H9 (cell line): ENCODE measurements at regions not wholly inside any gene's neighbourhood (a gene's known extent, or its start where the extent isn't known, plus 50 kb on each side); places are given as distances from the start of the nearest gene placed in this dataset.

Source experiments
- DNase-seq: peaks from one replicate; pipeline ENCODE4 v3.0.0-alpha.2; 2017
- H2AFZ ChIP-seq: one replicate; pipeline ENCODE4 v1.6.1; 2013; ENCODE audit warnings: mild to moderate bottlenecking, low read length, control low read depth, moderate library complexity
- H2AK5ac ChIP-seq: 2 replicates; pipeline ENCODE4 v1.6.1; 2013; ENCODE audit warnings: low read length, control low read depth, mixed read lengths; ENCODE audit not compliant: insufficient read length
- H2BK120ac ChIP-seq: one replicate; pipeline ENCODE4 v1.6.1; 2013; ENCODE audit warnings: low read depth, mild to moderate bottlenecking, low read length, control low read depth, inconsistent platforms; ENCODE audit not compliant: poor library complexity, severe bottlenecking
- H2BK12ac ChIP-seq: 2 replicates; pipeline ENCODE4 v1.6.1; 2013; ENCODE audit warnings: low read length, control low read depth, mixed read lengths, low read depth; ENCODE audit not compliant: insufficient read length
- H2BK15ac ChIP-seq: 2 replicates; pipeline ENCODE4 v1.6.1; 2013; ENCODE audit warnings: low read depth, low read length, control low read depth
- H2BK20ac ChIP-seq: one replicate; pipeline ENCODE4 v1.6.1; 2013; ENCODE audit warnings: low read depth, mild to moderate bottlenecking, low read length, control low read depth, inconsistent platforms; ENCODE audit not compliant: poor library complexity, severe bottlenecking
- H2BK5ac ChIP-seq: 2 replicates; pipeline ENCODE4 v1.6.1; 2013; ENCODE audit warnings: low read length, control low read depth, mixed read lengths; ENCODE audit not compliant: insufficient read length
- H3K14ac ChIP-seq: 2 replicates; pipeline ENCODE4 v1.6.1; 2013; ENCODE audit warnings: low read length, control low read depth; ENCODE audit not compliant: insufficient read depth
- H3K18ac ChIP-seq: 2 replicates; pipeline ENCODE4 v1.6.1; 2013; ENCODE audit warnings: low read depth, mild to moderate bottlenecking, mixed read lengths, low read length, control low read depth; ENCODE audit not compliant: insufficient read length
- H3K23ac ChIP-seq: 2 replicates; pipeline ENCODE4 v1.6.1; 2013; ENCODE audit warnings: low read length, control low read depth, mixed read lengths, low read depth; ENCODE audit not compliant: insufficient read length
- H3K23me2 ChIP-seq: 2 replicates; pipeline ENCODE4 v1.6.1; 2013; ENCODE audit warnings: low read depth, mild to moderate bottlenecking, mixed read lengths, low read length, control low read depth; ENCODE audit not compliant: insufficient read length, poor library complexity, severe bottlenecking
- H3K27ac ChIP-seq: 2 replicates; pipeline ENCODE4 v1.5.1; 2013; ENCODE audit warnings: low read length, control low read depth, mixed read lengths, low read depth; ENCODE audit not compliant: insufficient read length
- H3K27me3 ChIP-seq: 2 replicates; pipeline ENCODE4 v1.6.1; 2013; ENCODE audit warnings: low read length, control low read depth, inconsistent platforms; ENCODE audit not compliant: insufficient read depth
- H3K4ac ChIP-seq: 2 replicates; pipeline ENCODE4 v1.6.1; 2013; ENCODE audit warnings: low read depth, mild to moderate bottlenecking, control low read depth, inconsistent platforms, low read length, moderate library complexity
- H3K4me1 ChIP-seq: 2 replicates; pipeline ENCODE4 v1.6.1; 2013; ENCODE audit warnings: low read length, control low read depth, inconsistent platforms; ENCODE audit not compliant: insufficient read depth
- H3K4me2 ChIP-seq: 2 replicates; pipeline ENCODE4 v1.6.1; 2013; ENCODE audit warnings: low read length, control low read depth, mixed read lengths; ENCODE audit not compliant: insufficient read length, insufficient read depth
- H3K56ac ChIP-seq: 2 replicates; pipeline ENCODE4 v1.6.1; 2013; ENCODE audit warnings: low read depth, mild to moderate bottlenecking, mixed read lengths, low read length, control low read depth; ENCODE audit not compliant: insufficient read length
- H3K79me1 ChIP-seq: 2 replicates; pipeline ENCODE4 v1.6.1; 2013; ENCODE audit warnings: low read depth, mild to moderate bottlenecking, moderate library complexity, low read length, control low read depth, inconsistent platforms; ENCODE audit not compliant: insufficient read depth, poor library complexity, severe bottlenecking
- H3K79me2 ChIP-seq: 2 replicates; pipeline ENCODE4 v1.6.1; 2013; ENCODE audit warnings: low read length, control low read depth, inconsistent platforms; ENCODE audit not compliant: insufficient read depth
- H3K9ac ChIP-seq: 2 replicates; pipeline ENCODE4 v1.6.1; 2013; ENCODE audit warnings: low read length, control low read depth, mixed read lengths; ENCODE audit not compliant: insufficient read length; ENCODE audit errors: extremely low read depth
- H3K9me3 ChIP-seq: one replicate; pipeline ENCODE4 v1.6.1; 2013; ENCODE audit warnings: low read depth, low read length, inconsistent platforms; ENCODE audit not compliant: control insufficient read depth
- H3T11ph ChIP-seq: one replicate; pipeline ENCODE4 v1.6.1; 2013; ENCODE audit warnings: mild to moderate bottlenecking, low read length, control low read depth, inconsistent platforms
- H4K20me1 ChIP-seq: one replicate; pipeline ENCODE4 v1.6.1; 2013; ENCODE audit not compliant: control insufficient read depth, insufficient read length, insufficient read depth
- H4K5ac ChIP-seq: 2 replicates; pipeline ENCODE4 v1.6.1; 2013; ENCODE audit warnings: low read depth, mild to moderate bottlenecking, mixed read lengths, low read length, control low read depth; ENCODE audit not compliant: insufficient read length
- H4K8ac ChIP-seq: replicated peaks from 2 replicates; pipeline ENCODE4 v1.6.1; 2013; ENCODE audit warnings: low read length, control low read depth, mixed read lengths, low read depth; ENCODE audit not compliant: insufficient read length
- H4K91ac ChIP-seq: 2 replicates; pipeline ENCODE4 v1.6.1; 2013; ENCODE audit warnings: low read depth, mild to moderate bottlenecking, moderate library complexity, mixed read lengths, low read length, control low read depth; ENCODE audit not compliant: insufficient read length
- H3K27ac Mint-ChIP-seq, 3 experiments: 2 replicates in 2 of 3; 3 replicates in 1 of 3; pipeline ENCODE4 v1.8.0; 2020 to 2021; ENCODE audit warnings: mixed read lengths in 3 of 3, mild to moderate bottlenecking in 1 of 3, moderate library complexity in 1 of 3
- H3K27me3 Mint-ChIP-seq: 2 replicates; pipeline ENCODE4 v1.8.0; 2021; ENCODE audit warnings: low read depth, mild to moderate bottlenecking, moderate library complexity, mixed read lengths
- H3K36me3 Mint-ChIP-seq, 3 experiments: 2 replicates in 2 of 3; 3 replicates in 1 of 3; pipeline ENCODE4 v1.8.0; 2020 to 2021; ENCODE audit warnings: low read depth in 3 of 3, mixed read lengths in 3 of 3; ENCODE audit not compliant: insufficient read depth in 1 of 3
- H3K4me1 Mint-ChIP-seq, 2 experiments: 2 replicates each; pipeline ENCODE4 v1.8.0; 2020; ENCODE audit warnings: mixed read lengths in 2 of 2
- H3K4me3 Mint-ChIP-seq, 2 experiments: 2 replicates in 1 of 2; 3 replicates in 1 of 2; pipeline ENCODE4 v1.8.0; 2020 to 2021; ENCODE audit warnings: mild to moderate bottlenecking in 2 of 2, mixed read lengths in 2 of 2, moderate library complexity in 1 of 2
- H3K9me3 Mint-ChIP-seq, 2 experiments: 2 replicates in 1 of 2; 3 replicates in 1 of 2; pipeline ENCODE4 v1.8.0; 2020; ENCODE audit warnings: mild to moderate bottlenecking in 2 of 2, mixed read lengths in 2 of 2, moderate library complexity in 1 of 2
- WGBS: extraction: QIAGEN DNeasy Blood & Tissue Kit; methylation state at CpG from one replicate; pipeline ENCODE4 v1.1.7; 2013; ENCODE audit warnings: missing lambda C conversion rate, low lambda C conversion rate, mixed read lengths; ENCODE audit not compliant: insufficient read length; ENCODE audit errors: extremely low coverage; 5-methylcytosine and 5-hydroxymethylcytosine counted together
- TF ChIP-seq, protein P1 (sequence below): fragments of 200-600 bp; sonication (generic); conservative IDR thresholded peaks from 3 replicates; pipeline ENCODE4 v1.8.0; 2021; ENCODE audit warnings: antibody characterized with exemption, mild to moderate bottlenecking

DNA sequence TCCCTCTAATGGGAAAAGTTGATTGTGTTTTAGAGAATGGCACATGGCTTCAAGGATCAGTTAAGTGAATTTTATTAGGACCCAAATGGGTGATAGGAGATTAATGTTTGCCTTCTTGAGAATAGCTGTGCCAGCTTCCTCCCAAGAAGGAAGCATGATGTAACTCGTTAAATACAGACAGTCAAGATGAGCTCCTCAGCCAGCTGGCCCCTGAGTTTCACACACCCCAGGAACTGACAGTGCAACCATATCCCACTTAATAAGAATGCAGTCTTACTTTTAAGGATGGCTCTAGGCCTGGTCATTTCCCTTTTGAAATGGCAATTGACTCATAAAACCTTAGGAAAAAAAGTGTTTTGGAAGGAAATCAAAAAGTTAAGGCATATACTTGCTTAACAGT lies 472.8 kb upstream of the KCNMB2 start:
- no peaks in the 10 kb centered on the region for H3K23me2 ChIP-seq
- H4K5ac ChIP-seq = no peak overlapping the region
- H3K36me3 Mint-ChIP-seq = peaks cover 0 to 8% (median 5%) of the 10 kb centered on the region in 3 experiments; a peak in 3 of 7 replicates
- H3K4me1 ChIP-seq = no peaks in the 10 kb centered on the region
- H3K27me3 Mint-ChIP-seq = no peaks in the 10 kb centered on the region
- H4K20me1 ChIP-seq = no peaks in the 10 kb centered on the region
- H3K23ac ChIP-seq = no peak overlapping the region
- H3K4me2 ChIP-seq = no peak overlapping the region
- no peak overlapping the region for H2AFZ ChIP-seq
- H3T11ph ChIP-seq = no peak overlapping the region
- no peak overlapping the region for H4K8ac ChIP-seq
- H4K91ac ChIP-seq = no peak overlapping the region
- H3K14ac ChIP-seq = no peak overlapping the region
- no peak for DNase-seq
- no peak overlapping the region for H3K4ac ChIP-seq
- WGBS = no CpG with 5 or more reads among the region's 1 CpG
- no peak overlapping the region for H3K9ac ChIP-seq
- no peaks in the 10 kb centered on the region for H3K79me2 ChIP-seq
- H3K9me3 ChIP-seq = no peaks in the 10 kb centered on the region
- H2BK5ac ChIP-seq = no peak overlapping the region
- H3K4me1 Mint-ChIP-seq = peaks cover 0 to 3% of the 10 kb centered on the region in 2 experiments; a peak in 1 of 4 replicates
- no peak overlapping the region for H3K56ac ChIP-seq
- no peak overlapping the region for H2AK5ac ChIP-seq
- no peak overlapping the region for H3K27ac ChIP-seq
- no peaks in the 10 kb centered on the region for H3K79me1 ChIP-seq
- TF ChIP-seq, protein P1, sequence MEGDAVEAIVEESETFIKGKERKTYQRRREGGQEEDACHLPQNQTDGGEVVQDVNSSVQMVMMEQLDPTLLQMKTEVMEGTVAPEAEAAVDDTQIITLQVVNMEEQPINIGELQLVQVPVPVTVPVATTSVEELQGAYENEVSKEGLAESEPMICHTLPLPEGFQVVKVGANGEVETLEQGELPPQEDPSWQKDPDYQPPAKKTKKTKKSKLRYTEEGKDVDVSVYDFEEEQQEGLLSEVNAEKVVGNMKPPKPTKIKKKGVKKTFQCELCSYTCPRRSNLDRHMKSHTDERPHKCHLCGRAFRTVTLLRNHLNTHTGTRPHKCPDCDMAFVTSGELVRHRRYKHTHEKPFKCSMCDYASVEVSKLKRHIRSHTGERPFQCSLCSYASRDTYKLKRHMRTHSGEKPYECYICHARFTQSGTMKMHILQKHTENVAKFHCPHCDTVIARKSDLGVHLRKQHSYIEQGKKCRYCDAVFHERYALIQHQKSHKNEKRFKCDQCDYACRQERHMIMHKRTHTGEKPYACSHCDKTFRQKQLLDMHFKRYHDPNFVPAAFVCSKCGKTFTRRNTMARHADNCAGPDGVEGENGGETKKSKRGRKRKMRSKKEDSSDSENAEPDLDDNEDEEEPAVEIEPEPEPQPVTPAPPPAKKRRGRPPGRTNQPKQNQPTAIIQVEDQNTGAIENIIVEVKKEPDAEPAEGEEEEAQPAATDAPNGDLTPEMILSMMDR = no peak
- H2BK15ac ChIP-seq = no peak overlapping the region
- H3K27ac Mint-ChIP-seq = no peak overlapping the region
- no peaks in the 10 kb centered on the region for H3K27me3 ChIP-seq
- H3K4me3 Mint-ChIP-seq = no peak overlapping the region
- H2BK20ac ChIP-seq = no peak overlapping the region
- H3K18ac ChIP-seq = no peak overlapping the region
- H2BK120ac ChIP-seq = no peak overlapping the region
- H3K9me3 Mint-ChIP-seq = peaks cover 4 to 5% of the 10 kb centered on the region in 2 experiments; a peak in 3 of 5 replicates
- H2BK12ac ChIP-seq = no peak overlapping the region
